SJSA1 (cell line): ENCODE measurements at regions not wholly inside any gene's neighbourhood (a gene's known extent, or its start where the extent isn't known, plus 50 kb on each side); places are given as distances from the start of the nearest gene placed in this dataset.
"Not testable (repeated sequence)": the region's sequence is repeated elsewhere in the genome, so short reads cannot be mapped to it uniquely, and the experiment has no call there.

ENCODE experiments used
- DNase-seq, 2 experiments: peaks; one replicate each; pipeline ENCODE4 v3.0.0-alpha.2; 2015 to 2020; ENCODE audit warnings: low spot score in 2 of 2, low read depth in 1 of 2
- H3K27ac ChIP-seq: fragments of 250-450 bp; sonication (Bioruptor Pico); 2 replicates; pipeline ENCODE4 v1.5.1; 2020; ENCODE audit warnings: mild to moderate bottlenecking, moderate library complexity
- H3K27me3 ChIP-seq: fragments of 250-450 bp; sonication (Bioruptor Pico); replicated peaks from 2 replicates; pipeline ENCODE4 v1.5.1; 2020; ENCODE audit warnings: mild to moderate bottlenecking, moderate library complexity
- H3K36me3 ChIP-seq: fragments of 250-450 bp; sonication (Bioruptor Pico); 2 replicates; pipeline ENCODE4 v1.5.1; 2020; ENCODE audit warnings: mild to moderate bottlenecking
- H3K4me1 ChIP-seq: fragments of 250-450 bp; sonication (Bioruptor Pico); replicated peaks from 2 replicates; pipeline ENCODE4 v1.6.1; 2021; ENCODE audit warnings: mild to moderate bottlenecking
- H3K4me3 ChIP-seq: fragments of 250-450 bp; sonication (Bioruptor Pico); 2 replicates; pipeline ENCODE4 v1.5.1; 2020; ENCODE audit warnings: mild to moderate bottlenecking
- H3K9me3 ChIP-seq: fragments of 250-450 bp; sonication (Bioruptor Pico); replicated peaks from 2 replicates; pipeline ENCODE4 v1.5.1; 2020; ENCODE audit warnings: mild to moderate bottlenecking

DNA sequence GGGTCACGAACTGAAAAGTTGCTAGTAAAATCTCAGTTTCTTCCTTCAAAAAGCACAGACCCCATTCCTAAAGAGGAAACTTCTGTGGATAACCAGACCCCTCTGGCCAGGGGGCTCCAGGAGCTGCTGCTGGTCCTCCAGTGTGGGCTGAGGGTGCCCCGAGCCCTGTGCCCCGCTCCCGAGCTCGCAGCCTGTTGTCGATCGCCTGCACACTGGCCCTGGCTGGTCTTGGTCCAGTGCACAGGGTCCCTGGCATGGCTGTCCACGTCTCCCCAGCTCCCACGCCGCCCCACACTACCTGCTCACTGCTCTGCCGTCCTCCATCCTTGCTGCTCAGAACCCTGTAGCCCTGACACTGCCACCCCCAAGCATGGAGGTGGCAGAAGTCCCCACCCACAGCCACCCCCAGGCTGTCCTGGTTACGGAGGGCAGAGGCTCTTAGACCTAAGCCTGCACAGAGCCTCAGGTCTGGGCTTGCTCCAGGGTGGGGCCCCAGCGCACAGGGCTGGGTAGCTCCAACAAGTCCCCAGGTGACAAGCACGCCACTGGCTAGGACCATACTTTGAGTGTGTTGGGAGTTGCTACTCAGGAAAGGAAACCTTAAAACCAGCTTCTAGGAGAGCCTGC lies 87.0 kb downstream of the PLXNA1 start:
- DNase-seq = no peak
- H3K36me3 ChIP-seq = no peaks in the 10 kb centered on the region
- no peak overlapping the region for H3K27ac ChIP-seq
- H3K4me1 ChIP-seq = no peaks in the 10 kb centered on the region
- H3K4me3 ChIP-seq = no peak overlapping the region
- peaks cover 4% of the 10 kb centered on the region; the same call in 1 of the 2 replicates for H3K27me3 ChIP-seq
- no peaks in the 10 kb centered on the region for H3K9me3 ChIP-seq

DNA sequence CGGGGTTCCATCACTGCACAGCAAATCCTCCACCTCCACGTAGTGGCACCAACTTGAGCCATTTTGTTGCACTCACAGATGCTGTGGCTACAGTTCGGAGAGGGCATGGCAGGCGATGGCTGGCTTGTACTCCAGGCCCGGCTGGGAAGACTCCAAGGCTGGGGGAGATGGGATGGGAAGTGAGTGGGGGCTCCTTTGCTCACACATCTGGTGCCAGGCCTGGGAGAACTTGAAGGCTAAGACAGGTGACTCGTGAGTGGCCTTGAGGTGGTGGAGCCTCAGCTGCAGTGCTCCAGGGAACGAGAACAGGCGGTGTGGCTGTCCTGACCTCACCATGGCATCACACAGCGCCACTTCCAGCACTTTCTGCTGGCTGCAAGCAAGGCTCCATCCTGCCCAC lies 87.9 kb downstream of the PLXNA1 start:
- H3K4me3 ChIP-seq = no peak overlapping the region
- no peak for DNase-seq

DNA sequence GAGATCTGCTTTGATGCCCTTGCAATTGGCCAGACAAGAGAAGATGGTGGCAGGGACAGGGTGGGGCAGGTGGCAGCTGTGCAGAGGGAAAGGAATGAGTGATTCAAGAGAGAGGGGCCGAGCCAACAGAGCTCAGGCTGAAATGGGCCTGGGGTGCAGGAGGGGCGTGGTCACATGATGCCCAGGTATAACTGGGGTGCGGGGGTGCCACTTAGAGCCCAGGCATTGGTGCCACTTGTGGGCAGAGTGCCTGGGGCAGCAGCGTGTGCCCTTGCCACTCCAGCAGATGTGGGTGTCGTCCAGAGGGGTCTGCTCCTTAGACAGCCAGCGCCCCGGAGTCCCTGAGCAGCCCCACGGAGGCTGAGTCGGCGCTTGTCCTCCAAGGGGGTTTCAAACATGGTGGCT lies 88.7 kb downstream of the PLXNA1 start:
- no peak overlapping the region for H3K4me3 ChIP-seq
- H3K27ac ChIP-seq = no peak overlapping the region
- H3K36me3 ChIP-seq = no peaks in the 10 kb centered on the region
- no peaks in the 10 kb centered on the region for H3K4me1 ChIP-seq
- no peak for DNase-seq
- H3K9me3 ChIP-seq = no peaks in the 10 kb centered on the region
- H3K27me3 ChIP-seq = peaks cover 4% of the 10 kb centered on the region; the same call in 1 of the 2 replicates

More for the DNA sequence above, 87.9 kb downstream of the PLXNA1 start:
- Histone ChIP-seq H3K4me1 (no peaks in the 10 kb centered on the region), H3K36me3 (no peaks in the 10 kb centered on the region), H3K9me3 (no peaks in the 10 kb centered on the region), H3K27ac (no peak overlapping the region), H3K27me3 (peaks cover 4% of the 10 kb centered on the region; the same call in 1 of the 2 replicates)

DNA sequence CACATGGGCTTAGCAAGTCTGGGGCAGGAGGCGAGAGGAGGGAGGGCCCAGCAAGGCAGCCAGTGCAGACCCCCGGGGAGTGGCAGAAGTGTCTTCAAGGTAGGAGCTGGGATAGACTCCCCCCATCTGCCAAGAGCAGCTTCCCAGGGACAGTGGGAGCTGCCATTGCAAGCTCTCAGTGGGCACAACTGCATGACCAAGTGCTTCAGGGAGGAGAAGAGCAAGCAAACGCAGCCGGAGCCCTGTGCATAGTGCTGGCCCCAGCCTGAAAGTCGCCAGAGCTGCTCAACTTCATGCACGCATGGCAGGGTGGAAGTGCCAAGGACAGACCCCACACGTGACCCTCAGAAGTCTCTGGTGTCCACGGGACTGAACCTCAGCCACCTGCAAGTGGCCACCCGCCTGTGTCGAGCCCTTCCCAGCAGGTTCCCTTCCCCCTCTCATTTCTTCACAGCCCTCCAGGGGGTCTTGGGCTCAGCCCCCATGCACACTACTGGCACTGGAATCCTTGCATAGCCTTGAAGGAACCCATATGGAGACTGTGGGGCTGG lies 89.4 kb downstream of the PLXNA1 start:
- no peak overlapping the region for H3K4me3 ChIP-seq
- H3K27ac ChIP-seq = no peak overlapping the region
- H3K36me3 ChIP-seq = no peaks in the 10 kb centered on the region
- H3K4me1 ChIP-seq = no peaks in the 10 kb centered on the region
- DNase-seq = no peak
- no peaks in the 10 kb centered on the region for H3K9me3 ChIP-seq
- peaks cover 4% of the 10 kb centered on the region; the same call in 1 of the 2 replicates for H3K27me3 ChIP-seq

DNA sequence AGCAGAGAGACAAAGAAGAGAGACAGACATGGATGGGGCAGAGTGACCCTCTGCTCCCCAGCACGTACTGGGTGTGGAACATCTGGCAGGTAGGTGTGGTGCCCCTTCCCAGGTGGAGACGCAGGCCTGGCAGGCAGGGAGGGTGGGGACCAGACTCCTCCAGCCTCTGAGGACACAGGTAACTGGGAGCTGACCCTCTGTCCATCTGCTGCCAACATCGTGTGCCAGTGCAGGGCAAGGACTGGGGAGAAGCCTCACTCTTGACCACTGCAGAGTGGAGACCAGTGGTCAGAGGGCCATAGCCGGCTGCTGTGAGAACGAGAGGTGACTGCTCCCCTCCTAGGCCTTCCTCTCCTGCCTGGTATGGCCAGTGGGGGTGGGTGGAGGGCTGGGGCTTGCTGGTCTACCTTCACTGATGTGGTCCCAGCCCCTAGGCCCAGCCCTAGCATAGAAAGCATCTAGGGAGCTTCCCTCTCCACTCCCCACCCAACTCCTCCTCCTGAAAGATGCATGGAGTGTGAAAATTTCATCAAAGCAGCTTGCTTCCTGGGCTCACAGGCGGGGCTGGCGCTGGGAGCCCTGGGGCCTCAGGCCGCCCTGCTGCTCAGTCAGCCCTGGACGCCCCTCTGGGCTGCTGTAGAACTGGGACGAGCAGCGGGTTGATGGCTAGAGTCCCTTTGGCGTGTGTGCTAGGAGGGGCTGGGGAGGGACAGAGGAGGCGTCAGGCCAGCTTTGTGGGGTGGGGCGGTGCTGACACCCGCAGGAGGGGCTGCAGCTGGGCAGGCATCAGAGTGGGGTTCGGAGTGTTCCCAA lies 90.3 kb downstream of the PLXNA1 start:
- Histone ChIP-seq H3K27me3 (peaks cover 4% of the 10 kb centered on the region; the same call in 1 of the 2 replicates), H3K27ac (no peak overlapping the region)

DNA sequence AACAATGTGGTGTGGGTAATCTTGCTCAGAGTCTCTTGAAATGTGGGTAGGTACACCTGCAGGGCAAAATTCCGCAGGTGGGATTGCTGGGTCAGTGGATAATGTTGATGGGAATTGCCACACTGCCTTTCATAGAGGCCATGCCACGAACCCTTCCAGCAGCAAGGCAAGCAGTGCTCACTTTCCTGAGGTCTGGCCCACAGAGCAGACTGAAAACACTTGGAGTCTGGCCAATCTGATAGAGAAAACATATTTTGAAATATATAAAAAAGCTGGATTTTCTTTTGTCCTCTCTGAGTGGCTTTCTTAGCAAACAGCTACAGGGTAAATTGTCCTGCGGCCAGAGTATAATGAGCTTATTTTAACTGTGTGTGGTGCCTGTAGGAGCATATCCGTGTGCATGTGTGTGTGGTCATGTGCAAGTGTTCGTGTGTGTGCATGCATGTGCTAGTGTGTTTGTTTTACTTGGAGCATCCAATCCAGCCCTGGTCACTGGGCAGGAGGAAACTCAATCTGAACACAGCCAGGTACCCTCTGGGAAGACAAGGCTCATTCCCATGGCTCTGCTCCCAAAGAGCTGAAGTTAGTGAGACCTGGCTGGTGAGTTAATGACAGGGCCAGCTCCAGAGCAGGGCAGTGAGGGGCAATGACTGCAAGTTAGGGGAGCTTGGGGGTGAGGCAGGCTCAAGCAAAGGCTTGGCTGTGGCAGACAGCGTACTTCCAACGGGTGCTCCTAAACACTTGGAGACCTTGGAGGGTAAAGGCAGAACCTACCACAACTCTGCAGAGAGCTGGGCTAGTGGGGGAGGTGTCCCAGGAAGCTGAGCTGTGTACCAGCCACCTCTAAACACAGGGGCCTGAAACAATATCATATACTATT lies 91.3 kb downstream of the PLXNA1 start:
- H3K4me1 ChIP-seq = no peaks in the 10 kb centered on the region
- no peak for DNase-seq

More for the DNA sequence above, 90.3 kb downstream of the PLXNA1 start:
- DNase-seq = no peak
- Histone ChIP-seq H3K4me1 (no peaks in the 10 kb centered on the region), H3K4me3 (no peak overlapping the region), H3K36me3 (no peaks in the 10 kb centered on the region), H3K9me3 (no peaks in the 10 kb centered on the region)

DNA sequence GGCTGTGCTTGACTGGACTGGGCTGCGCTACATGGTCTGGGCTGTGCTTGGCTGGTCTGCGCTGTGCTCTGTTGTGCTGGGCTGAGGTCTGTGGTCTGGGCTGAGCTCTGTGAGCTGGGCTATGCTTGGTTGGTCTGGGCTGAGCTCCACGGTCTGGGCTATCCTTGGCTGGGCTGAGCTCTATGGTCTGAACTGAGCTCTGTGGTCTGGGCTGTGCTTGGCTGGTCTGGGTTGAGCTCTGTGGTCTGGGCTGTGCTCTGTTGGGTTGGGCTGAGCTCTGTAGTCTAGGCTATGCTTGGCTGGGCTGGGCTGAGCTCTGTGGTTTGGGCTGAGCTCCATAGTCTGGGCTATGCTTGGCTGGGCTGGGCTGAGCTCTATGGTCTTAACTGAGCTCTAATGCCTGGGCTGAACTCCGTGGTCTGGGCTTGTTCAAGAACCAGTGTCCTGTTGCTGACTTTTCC lies 92.0 kb downstream of the PLXNA1 start:
- Histone ChIP-seq H3K4me1 (no peaks in the 10 kb centered on the region), H3K27me3 (no peaks in the 10 kb centered on the region; the same call in 1 of the 2 replicates), H3K36me3 (no peaks in the 10 kb centered on the region), H3K4me3 (no peak overlapping the region), H3K27ac (no peak overlapping the region), H3K9me3 (no peaks in the 10 kb centered on the region)
- peak in 1 of 2 experiments; percentile 9 for DNase-seq

More for the DNA sequence above, 91.3 kb downstream of the PLXNA1 start:
- Histone ChIP-seq H3K9me3 (no peaks in the 10 kb centered on the region), H3K27ac (no peak overlapping the region), H3K4me3 (no peak overlapping the region), H3K27me3 (peaks cover 4% of the 10 kb centered on the region; the same call in 1 of the 2 replicates), H3K36me3 (no peaks in the 10 kb centered on the region)

DNA sequence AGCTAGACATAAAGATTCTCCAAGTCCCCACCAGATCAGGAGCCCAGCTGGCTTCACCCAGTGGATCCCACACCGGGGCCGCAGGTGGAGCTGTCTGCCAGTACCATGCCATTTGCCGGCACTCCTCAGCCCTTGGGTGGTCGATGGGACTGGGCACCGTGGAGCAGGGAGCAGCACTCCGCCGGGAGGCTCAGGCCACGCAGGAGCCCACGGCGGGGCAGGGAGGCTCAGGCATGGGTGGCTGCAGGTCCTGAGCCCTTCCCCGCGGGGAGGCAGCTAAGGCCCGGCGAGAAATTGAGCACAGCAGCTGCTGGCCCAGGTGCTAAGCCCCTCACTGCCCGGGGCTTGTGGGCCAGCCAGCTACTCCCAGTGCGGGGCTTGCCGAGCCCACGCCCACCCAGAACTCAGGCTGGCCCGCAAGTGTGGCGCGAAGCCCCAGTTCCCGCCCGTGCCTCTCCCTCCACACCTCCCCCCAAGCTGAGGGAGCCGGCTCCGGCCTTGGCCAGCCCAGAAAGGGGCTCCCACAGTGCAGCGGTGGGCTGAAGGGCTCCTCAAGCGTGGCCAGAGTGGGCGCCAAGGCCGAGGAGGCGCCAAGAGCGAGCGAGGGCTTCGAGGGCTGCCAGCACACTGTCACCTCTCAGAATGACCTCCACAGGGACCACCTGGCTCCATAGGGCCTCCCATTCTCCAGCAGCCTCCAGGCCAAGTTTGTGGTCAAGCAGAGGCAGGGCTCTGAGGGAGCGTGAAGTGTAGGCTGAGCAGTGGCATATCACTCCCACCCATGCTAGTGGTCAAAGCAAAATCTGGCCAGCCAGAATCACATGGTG lies 93.5 kb downstream of the PLXNA1 start:
- H3K27ac ChIP-seq, H3K4me1 ChIP-seq, H3K36me3 ChIP-seq, H3K9me3 ChIP-seq, DNase-seq, H3K27me3 ChIP-seq, H3K4me3 ChIP-seq: not testable (repeated sequence)

DNA sequence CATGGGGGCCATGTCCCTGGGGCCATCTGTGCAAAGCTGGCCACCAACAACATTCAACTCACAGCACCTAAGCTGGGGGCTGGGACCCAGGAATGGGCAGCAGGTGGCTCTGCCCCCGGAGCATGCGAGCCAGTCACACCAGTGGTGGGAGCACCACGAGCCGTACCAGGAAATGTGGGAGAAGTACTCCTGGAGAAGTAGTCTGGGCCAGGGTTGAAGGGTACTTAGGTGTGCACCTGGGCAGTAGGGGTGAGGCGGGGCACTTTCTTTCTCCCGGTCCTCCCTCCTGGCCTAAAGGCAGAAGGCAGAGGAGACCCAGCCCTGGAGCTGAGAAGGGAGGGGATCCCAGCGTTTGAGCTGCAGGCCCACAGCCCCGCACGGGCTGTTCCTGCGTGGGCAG lies 94.2 kb downstream of the PLXNA1 start:
- H3K9me3 ChIP-seq = no peaks in the 10 kb centered on the region
- H3K4me3 ChIP-seq = no peak overlapping the region
- H3K4me1 ChIP-seq = no peaks in the 10 kb centered on the region

DNA sequence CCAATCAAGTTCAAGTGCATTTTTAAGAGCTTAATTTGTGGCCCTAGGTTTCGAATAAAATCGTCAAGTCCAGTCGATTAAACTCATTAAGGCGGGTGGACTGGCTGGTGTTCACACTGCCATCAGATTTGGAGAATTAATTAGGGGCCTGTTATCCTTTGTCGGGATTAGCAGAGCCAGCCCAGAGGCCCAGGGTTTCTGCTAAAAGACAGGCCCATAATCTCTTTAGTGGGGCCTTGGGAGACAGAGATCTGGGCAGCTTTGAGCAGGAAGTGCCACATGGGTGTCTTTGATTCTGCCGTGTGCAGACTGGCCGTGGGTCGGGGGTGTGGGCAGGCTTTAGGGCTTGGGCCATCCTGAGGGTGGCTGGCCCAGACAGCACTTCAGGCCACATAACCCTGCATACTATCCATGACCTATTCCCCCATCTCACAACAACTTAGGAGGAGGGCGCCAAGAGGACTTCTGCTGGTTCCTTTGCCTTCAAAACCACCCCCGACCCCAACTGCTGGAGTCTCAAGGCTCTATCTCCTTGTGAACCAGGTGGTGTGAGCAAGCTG lies 94.7 kb downstream of the PLXNA1 start:
- Histone ChIP-seq H3K4me1 (no peaks in the 10 kb centered on the region), H3K9me3 (no peaks in the 10 kb centered on the region), H3K4me3 (no peak overlapping the region), H3K27ac (no peak overlapping the region), H3K27me3 (peaks cover 4% of the 10 kb centered on the region), H3K36me3 (no peaks in the 10 kb centered on the region)
- no peak for DNase-seq

More for the DNA sequence above, 94.2 kb downstream of the PLXNA1 start:
- Histone ChIP-seq H3K27ac (no peak overlapping the region), H3K27me3 (peaks cover 4% of the 10 kb centered on the region), H3K36me3 (no peaks in the 10 kb centered on the region)
- no peak for DNase-seq

DNA sequence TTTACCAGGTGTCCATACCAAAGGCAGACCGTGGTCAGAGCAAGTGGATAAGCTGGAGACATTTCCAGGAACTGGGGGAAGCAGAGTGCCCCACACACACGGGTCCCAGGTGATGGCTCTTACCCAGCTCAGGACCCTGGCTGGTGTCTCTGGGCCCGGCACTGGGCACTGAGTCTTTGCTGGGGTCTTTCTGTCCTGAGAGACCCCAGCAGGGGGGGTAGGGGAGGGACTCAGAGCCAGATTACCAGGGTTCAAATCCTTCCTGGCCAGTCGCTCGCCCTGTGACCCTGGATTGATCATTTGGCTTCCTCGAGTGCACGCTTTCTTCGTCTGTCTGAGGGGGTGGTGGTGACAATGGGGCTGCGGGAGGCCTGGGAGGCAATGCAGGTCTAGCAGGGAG lies 95.7 kb downstream of the PLXNA1 start:
- no peaks in the 10 kb centered on the region for H3K36me3 ChIP-seq

DNA sequence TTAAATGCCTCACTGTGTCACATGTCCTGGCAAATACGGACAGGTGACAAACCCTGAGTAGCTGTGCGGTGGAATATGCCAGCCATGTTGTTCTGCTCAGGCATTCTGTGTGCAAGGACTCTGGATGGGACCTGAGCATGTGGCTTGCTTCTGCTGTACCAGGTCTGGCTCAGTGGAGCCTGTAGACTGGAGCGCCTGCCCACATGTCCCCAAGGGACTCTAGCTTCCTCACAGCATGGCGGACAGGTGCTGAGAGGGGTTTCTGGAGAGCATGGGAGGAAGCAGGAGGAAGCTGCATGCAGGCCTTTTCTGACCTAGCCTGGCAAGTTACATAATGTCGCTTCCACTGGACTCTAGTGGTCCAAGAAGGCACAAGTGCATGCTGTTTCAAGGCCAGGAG lies 96.3 kb downstream of the PLXNA1 start:
- DNase-seq = no peak
- Histone ChIP-seq H3K27me3 (peaks cover 4% of the 10 kb centered on the region), H3K4me1 (no peaks in the 10 kb centered on the region), H3K36me3 (no peaks in the 10 kb centered on the region), H3K9me3 (no peaks in the 10 kb centered on the region), H3K4me3 (no peak overlapping the region), H3K27ac (no peak overlapping the region)

More for the DNA sequence above, 95.7 kb downstream of the PLXNA1 start:
- H3K27me3 ChIP-seq = peaks cover 4% of the 10 kb centered on the region
- H3K4me3 ChIP-seq = no peak overlapping the region
- DNase-seq = no peak
- H3K4me1 ChIP-seq = no peaks in the 10 kb centered on the region
- H3K27ac ChIP-seq = no peak overlapping the region
- H3K9me3 ChIP-seq = no peaks in the 10 kb centered on the region
